ENCODE measurements at regions not wholly inside any gene's neighbourhood (a gene's known extent, or its start where the extent isn't known, plus 50 kb on each side); places are given as distances from the start of the nearest gene placed in this dataset.
"Not testable (repeated sequence)": the region's sequence is repeated elsewhere in the genome, so short reads cannot be mapped to it uniquely, and the experiment has no call there.

DNA sequence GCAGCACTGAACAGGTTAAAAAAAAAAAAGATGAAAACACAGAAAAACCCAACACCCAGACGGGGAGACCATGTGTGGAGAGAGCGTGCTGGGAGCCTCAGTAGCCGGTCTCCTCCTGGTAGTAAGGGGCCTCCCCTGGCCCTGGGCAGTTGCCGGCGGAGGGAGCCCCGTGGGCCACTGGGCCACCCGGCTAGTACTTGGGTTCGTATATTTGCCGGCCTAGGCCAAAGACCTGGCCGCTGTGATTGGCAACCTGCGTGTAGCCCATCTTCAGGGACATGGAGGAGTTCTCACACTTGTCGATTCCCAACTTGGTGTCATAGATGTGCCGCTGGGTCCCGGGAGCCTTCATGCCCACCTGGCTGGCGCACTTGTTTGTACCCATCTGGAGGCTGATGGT is 798.9 kb downstream of the FOXD4L5 start:
- not testable (repeated sequence) for TF ChIP-seq POLR2A (IDR thresholded peaks at IDR 0.05)
- TF ChIP-seq, protein P1, sequence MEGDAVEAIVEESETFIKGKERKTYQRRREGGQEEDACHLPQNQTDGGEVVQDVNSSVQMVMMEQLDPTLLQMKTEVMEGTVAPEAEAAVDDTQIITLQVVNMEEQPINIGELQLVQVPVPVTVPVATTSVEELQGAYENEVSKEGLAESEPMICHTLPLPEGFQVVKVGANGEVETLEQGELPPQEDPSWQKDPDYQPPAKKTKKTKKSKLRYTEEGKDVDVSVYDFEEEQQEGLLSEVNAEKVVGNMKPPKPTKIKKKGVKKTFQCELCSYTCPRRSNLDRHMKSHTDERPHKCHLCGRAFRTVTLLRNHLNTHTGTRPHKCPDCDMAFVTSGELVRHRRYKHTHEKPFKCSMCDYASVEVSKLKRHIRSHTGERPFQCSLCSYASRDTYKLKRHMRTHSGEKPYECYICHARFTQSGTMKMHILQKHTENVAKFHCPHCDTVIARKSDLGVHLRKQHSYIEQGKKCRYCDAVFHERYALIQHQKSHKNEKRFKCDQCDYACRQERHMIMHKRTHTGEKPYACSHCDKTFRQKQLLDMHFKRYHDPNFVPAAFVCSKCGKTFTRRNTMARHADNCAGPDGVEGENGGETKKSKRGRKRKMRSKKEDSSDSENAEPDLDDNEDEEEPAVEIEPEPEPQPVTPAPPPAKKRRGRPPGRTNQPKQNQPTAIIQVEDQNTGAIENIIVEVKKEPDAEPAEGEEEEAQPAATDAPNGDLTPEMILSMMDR (IDR thresholded peaks at IDR 0.05), result not testable (repeated sequence)
